Common myeloid progenitor, CD34-positive (primary cell): ENCODE measurements at regions not wholly inside any gene's neighbourhood (a gene's known extent, or its start where the extent isn't known, plus 50 kb on each side); places are given as distances from the start of the nearest gene placed in this dataset.

ENCODE experiments used
- CTCF ChIA-PET: fragments of 350-600 bp; sonication (Branson Sonifier 250); formaldehyde crosslinking; loops from one replicate; lab custom pipeline; 2021; ENCODE audit warnings: antibody characterized with exemption; lab: Charles Lee
- POLR2A ChIA-PET: fragments of 350-600 bp; sonication (Branson Sonifier 250); formaldehyde crosslinking; loops from one replicate; lab custom pipeline; 2021; ENCODE audit warnings: antibody characterized with exemption; lab: Charles Lee
- DNase-seq, 3 donors: peaks; one replicate each; pipeline versions ENCODE4 v3.0.0 to v3.0.0-alpha.2; 2013
- H3K27ac ChIP-seq, 2 experiments: 1 replicate in 1 of 2; 2 replicates in 1 of 2; pipeline ENCODE4 v1.7.0; 2013; ENCODE audit warnings: inconsistent platforms in 2 of 2, low read length in 2 of 2, mild to moderate bottlenecking in 2 of 2, low read depth in 1 of 2, moderate library complexity in 1 of 2; ENCODE audit not compliant: severe bottlenecking in 2 of 2, insufficient read depth in 1 of 2, poor library complexity in 1 of 2
- H3K27me3 ChIP-seq, 5 experiments: replicated peaks in 2 of 5; 1 replicate in 3 of 5; 2 replicates in 2 of 5; pipeline versions ENCODE4 v1.6.1 to v1.7.0; 2013; ENCODE audit warnings: low read length in 4 of 5, mild to moderate bottlenecking in 2 of 5, moderate library complexity in 2 of 5, inconsistent platforms in 1 of 5; ENCODE audit not compliant: insufficient read depth in 5 of 5, control insufficient read depth in 4 of 5
- H3K36me3 ChIP-seq, 4 experiments: 1 replicate in 2 of 4; 2 replicates in 2 of 4; pipeline versions ENCODE4 v1.6.1 to v1.7.0; 2013; ENCODE audit warnings: low read length in 3 of 4, control low read depth in 1 of 4, mild to moderate bottlenecking in 1 of 4; ENCODE audit not compliant: control insufficient read depth in 4 of 4, insufficient read depth in 4 of 4
- H3K4me1 ChIP-seq, 4 experiments: 1 replicate in 3 of 4; 2 replicates in 1 of 4; pipeline versions ENCODE4 v1.6.1 to v1.7.1; 2013; ENCODE audit warnings: low read length in 3 of 4, mild to moderate bottlenecking in 3 of 4, control low read depth in 1 of 4, inconsistent platforms in 1 of 4, moderate library complexity in 1 of 4; ENCODE audit not compliant: control insufficient read depth in 4 of 4, insufficient read depth in 4 of 4; ENCODE audit errors: control extremely low read depth in 1 of 4
- H3K4me3 ChIP-seq, 7 experiments: 1 replicate in 4 of 7; 2 replicates in 3 of 7; pipeline versions ENCODE4 v1.5.1 to v1.7.0; 2013; ENCODE audit warnings: mild to moderate bottlenecking in 7 of 7, low read length in 6 of 7, moderate library complexity in 6 of 7, inconsistent platforms in 2 of 7, low read depth in 2 of 7, control low read depth in 1 of 7; ENCODE audit not compliant: insufficient read depth in 4 of 7, control insufficient read depth in 1 of 7; ENCODE audit errors: extremely low read depth in 1 of 7
- H3K9me3 ChIP-seq, 5 experiments: 1 replicate in 4 of 5; 2 replicates in 1 of 5; pipeline versions ENCODE4 v1.6.1 to v1.7.1; 2013; ENCODE audit warnings: low read length in 4 of 5, mild to moderate bottlenecking in 2 of 5, inconsistent platforms in 1 of 5, low read depth in 1 of 5, moderate library complexity in 1 of 5; ENCODE audit not compliant: control insufficient read depth in 4 of 5, insufficient read depth in 2 of 5; ENCODE audit errors: control extremely low read depth in 1 of 5
- WGBS: methylation state at CpG from one replicate; pipeline ENCODE4 v1.1.5; 2013; ENCODE audit not compliant: insufficient coverage; 5-methylcytosine and 5-hydroxymethylcytosine counted together

DNA sequence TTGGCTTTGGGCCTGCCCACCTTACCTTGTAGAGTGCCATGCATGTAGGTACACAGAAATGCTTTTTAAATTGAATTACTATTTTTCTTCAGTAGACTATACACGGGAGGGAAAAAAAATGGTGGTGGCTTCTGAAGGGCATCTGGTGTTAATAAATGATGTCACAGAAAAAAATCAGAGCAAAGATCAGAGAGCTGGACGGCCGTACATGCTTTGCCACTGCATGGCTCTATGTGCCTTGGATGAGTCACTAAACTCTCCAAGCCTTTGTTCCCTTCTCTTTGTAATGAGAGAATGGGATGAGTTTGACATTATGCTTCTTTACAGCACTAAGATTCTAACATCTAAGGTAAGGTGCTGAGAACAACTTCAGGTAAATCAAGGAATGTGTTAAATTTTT, 376.4 kb upstream of the DDHD1 start:
- WGBS: no CpG with 5 or more reads among the region's 3 CpGs
- H3K4me3 ChIP-seq: no peak overlapping the region

DNA sequence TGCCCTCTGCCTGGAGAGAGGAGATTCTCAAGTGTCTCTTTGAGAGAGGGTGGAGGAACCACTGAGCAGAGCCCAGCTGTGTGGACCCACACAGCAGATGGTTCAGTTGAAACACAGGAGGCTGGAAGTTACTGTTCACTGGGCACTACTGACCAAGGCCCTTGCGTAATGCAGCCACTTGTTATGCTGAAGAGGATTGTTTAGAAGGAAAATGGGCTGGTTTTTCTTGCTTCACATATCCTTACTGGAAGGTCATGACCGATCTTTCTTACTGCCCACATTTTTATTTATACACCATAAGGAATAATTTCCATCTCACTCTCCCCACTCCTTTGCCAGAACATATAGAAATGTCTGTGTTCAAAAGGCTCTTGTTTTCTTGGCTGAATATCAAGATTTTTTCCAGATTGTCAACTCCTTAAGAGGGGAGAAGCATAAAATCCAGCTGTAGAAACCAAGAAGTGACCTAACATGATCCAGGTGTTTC, 375.1 kb upstream of the DDHD1 start:
- no CpG with 5 or more reads among the region's 2 CpGs for WGBS
- Histone ChIP-seq H3K27ac (no peak overlapping the region), H3K9me3 (no peaks in the 10 kb centered on the region), H3K4me1 (no peaks in the 10 kb centered on the region), H3K27me3 (no peaks in the 10 kb centered on the region), H3K4me3 (no peak overlapping the region), H3K36me3 (no peaks in the 10 kb centered on the region)
- POLR2A ChIA-PET: no interaction called here
- DNase-seq: no peak
- CTCF ChIA-PET: interaction anchor here (1.2 to 4.7 kb wide), 2 partner anchors 11 to 22 kb away, joined by 3 to 21 read pairs; no protein-coding TSS in a partner anchor

More for the DNA sequence above, 376.4 kb upstream of the DDHD1 start:
- Histone ChIP-seq H3K4me1 (no peaks in the 10 kb centered on the region), H3K36me3 (no peaks in the 10 kb centered on the region), H3K27me3 (no peaks in the 10 kb centered on the region), H3K9me3 (no peaks in the 10 kb centered on the region), H3K27ac (no peak overlapping the region)
- CTCF ChIA-PET: no interaction called here
- POLR2A ChIA-PET: no interaction called here
- DNase-seq: no peak

DNA sequence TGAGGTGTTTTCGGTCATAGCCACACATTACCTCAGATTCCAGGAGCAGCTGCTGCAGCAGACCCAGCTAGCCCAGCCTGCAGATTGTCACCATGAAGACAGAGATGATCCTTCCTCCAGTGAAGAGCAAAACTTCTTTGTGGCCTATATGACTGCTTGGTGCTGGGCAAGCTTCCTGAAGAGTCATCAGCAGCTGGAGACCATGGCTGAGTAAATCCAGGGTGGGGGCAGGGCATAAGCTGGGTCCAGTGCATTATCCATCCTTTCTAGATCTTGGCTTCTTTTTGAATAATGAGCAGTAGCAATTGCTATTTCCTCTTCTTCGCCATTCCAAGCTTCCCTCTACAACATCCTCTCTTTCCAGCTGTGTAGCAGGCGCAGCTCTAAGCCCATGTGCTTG, 373.1 kb upstream of the DDHD1 start:
- Histone ChIP-seq H3K27ac (no peak overlapping the region), H3K4me1 (no peaks in the 10 kb centered on the region), H3K27me3 (no peaks in the 10 kb centered on the region), H3K36me3 (no peaks in the 10 kb centered on the region), H3K9me3 (no peaks in the 10 kb centered on the region), H3K4me3 (no peak overlapping the region)
- WGBS: 67% methylated on average over 3 of the region's 3 CpGs
- POLR2A ChIA-PET: no interaction called here
- DNase-seq: no peak
- CTCF ChIA-PET: interaction anchor here (1.0 to 4.7 kb wide), 2 partner anchors 10 to 13 kb away, joined by 4 to 21 read pairs; no protein-coding TSS in a partner anchor

DNA sequence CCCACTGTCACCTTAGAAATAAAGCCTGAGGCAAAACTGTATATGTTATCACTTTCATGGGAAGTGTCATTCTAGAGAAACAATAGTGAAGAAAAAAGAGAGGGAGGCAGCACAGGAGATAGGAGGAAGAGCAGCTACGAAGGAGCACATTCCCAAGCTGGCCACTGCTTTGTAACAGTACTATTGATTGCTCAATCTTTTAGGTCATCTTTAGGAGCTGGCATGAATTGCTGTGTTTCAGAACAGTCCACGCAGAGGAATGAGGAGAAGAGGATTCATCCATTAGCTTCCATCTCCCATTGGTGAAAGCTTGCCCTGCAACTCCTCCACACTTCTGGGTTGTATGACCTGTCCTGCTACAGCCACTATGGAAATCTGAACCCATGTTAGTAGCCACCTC, 372.5 kb upstream of the DDHD1 start:
- H3K36me3 ChIP-seq: no peaks in the 10 kb centered on the region
- ChIA-PET POLR2A (no interaction called here), CTCF (interaction anchor here (1.0 to 4.7 kb wide), 2 partner anchors 10 to 13 kb away, joined by 4 to 21 read pairs; no protein-coding TSS in a partner anchor)
- H3K4me3 ChIP-seq: no peak overlapping the region
- no peak overlapping the region for H3K27ac ChIP-seq
- no peak for DNase-seq
- H3K27me3 ChIP-seq: no peaks in the 10 kb centered on the region
- WGBS: 100% methylated on average over 2 of the region's 2 CpGs
- H3K4me1 ChIP-seq: no peaks in the 10 kb centered on the region
- no peaks in the 10 kb centered on the region for H3K9me3 ChIP-seq

DNA sequence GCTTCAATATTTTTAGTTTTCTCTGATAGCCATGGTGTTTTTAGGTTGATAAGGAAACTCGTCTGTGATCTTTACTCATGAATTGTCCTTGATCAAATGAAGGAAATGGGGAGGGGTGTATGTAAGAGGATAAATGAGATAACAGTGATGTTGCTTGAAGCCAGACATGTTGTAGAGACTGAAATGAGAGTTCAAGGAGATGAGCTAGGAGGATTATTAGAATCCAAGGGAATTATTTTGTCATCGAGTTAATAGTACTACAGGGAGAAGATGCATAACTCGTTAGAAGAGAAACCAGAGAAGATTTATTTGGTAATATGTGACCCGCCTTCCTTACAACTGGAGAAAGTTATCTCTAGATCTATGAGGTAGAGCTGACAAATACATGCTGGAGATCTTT, 371.3 kb upstream of the DDHD1 start:
- Histone ChIP-seq H3K4me3 (no peak overlapping the region), H3K27me3 (no peaks in the 10 kb centered on the region), H3K4me1 (no peaks in the 10 kb centered on the region), H3K9me3 (no peaks in the 10 kb centered on the region), H3K27ac (no peak overlapping the region), H3K36me3 (no peaks in the 10 kb centered on the region)
- WGBS: 95% methylated on average over 4 of the region's 4 CpGs
- ChIA-PET POLR2A (no interaction called here), CTCF (interaction anchor here (0.9 to 4.7 kb wide), 2 partner anchors 10 to 14 kb away, joined by 3 to 21 read pairs; no protein-coding TSS in a partner anchor)
- DNase-seq: no peak

DNA sequence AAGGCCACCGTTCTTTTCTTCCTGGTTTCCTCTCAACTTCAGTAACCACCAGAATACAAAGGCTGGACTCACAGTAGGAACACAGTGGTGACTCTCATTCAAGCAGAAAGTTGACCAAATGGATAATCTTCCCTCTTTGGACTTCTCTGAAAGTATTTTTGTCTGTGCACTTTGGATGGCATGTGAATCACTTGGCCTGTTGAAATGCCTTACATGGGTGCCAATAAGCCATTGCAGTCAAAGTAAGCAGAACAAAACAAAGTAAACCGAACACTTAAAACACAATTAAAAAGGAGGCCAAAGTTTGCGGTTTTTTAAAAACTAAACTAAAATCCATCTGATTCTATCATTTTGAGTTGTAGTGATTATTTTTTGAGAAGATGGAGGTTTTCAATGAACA, 370.1 kb upstream of the DDHD1 start:
- ChIA-PET POLR2A (no interaction called here), CTCF (no interaction called here)
- H3K36me3 ChIP-seq: no peaks in the 10 kb centered on the region
- H3K4me3 ChIP-seq: no peak overlapping the region
- H3K4me1 ChIP-seq: no peaks in the 10 kb centered on the region
- WGBS: 44% methylated on average over 1 of the region's 3 CpGs
- no peaks in the 10 kb centered on the region for H3K9me3 ChIP-seq
- no peak for DNase-seq
- no peaks in the 10 kb centered on the region for H3K27me3 ChIP-seq
- H3K27ac ChIP-seq: no peak overlapping the region

DNA sequence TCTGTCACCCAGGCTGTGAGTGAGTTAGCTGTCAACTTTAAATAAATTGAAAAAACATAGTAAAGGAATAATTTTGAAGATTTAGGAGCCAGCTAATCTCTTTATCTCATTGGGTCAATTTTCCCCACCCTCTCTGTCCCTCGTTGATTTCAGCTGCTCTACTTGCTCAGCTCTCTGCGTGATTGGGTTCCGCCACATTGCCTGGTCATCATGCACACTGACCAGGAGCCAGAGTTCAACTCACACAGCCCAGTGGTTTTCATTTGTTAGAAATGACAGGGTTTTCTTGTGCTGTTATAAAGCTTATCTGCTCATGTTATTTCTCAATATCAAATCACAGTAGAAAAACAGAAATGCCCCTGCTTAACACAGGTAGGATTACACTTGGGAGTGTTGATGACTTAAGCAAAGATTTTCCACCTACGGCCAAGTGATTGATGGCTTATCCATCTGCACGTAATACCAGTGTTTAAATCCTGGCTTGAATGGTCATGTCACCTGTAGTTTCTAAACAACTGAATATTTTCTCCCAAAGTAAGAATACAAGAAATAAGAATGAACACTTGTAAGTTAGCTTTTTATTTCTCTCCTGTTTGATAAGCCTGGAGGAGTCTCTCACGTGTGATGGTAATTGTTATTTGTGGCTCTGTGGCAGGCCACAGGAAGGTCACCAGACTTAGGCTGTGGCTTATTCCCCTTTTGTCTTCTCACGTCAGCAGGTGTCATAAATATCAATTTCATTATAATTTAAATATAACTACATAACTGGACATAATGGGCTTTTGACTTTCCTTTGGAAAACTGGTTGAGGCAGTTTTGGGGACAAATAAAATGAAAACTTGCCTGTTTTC, 367.2 kb upstream of the DDHD1 start:
- POLR2A ChIA-PET: no interaction called here
- DNase-seq: no peak
- WGBS: 75% methylated on average over 2 of the region's 7 CpGs

More for the DNA sequence above, 367.2 kb upstream of the DDHD1 start:
- H3K36me3 ChIP-seq: no peaks in the 10 kb centered on the region
- H3K4me3 ChIP-seq: no peak overlapping the region
- H3K27me3 ChIP-seq: no peaks in the 10 kb centered on the region
- no peaks in the 10 kb centered on the region for H3K9me3 ChIP-seq
- CTCF ChIA-PET: interaction anchor here (1.0 kb wide), 1 partner anchor 18 kb away, joined by 5 read pairs; no protein-coding TSS in a partner anchor
- H3K27ac ChIP-seq: no peak overlapping the region
- H3K4me1 ChIP-seq: peaks cover 0 to 16% (median 10%) of the 10 kb centered on the region in 4 experiments
